Astrocyte (in vitro differentiated cells and primary cell): ENCODE measurements at regions not wholly inside any gene's neighbourhood (a gene's known extent, or its start where the extent isn't known, plus 50 kb on each side); places are given as distances from the start of the nearest gene placed in this dataset.

Source experiments
- EZH2 ChIP-seq: IDR thresholded peaks from 2 replicates; pipeline ENCODE4 v1.6.1; 2012; ENCODE audit warnings: mild to moderate bottlenecking, low read length, inconsistent platforms; ENCODE audit not compliant: insufficient read depth
- TF ChIP-seq, protein P1 (sequence below): IDR thresholded peaks from 2 replicates; pipeline ENCODE4 v1.5.1; 2011; ENCODE audit warnings: low read depth, mild to moderate bottlenecking, inconsistent platforms, low read length, moderate library complexity; ENCODE audit not compliant: insufficient read depth

DNA sequence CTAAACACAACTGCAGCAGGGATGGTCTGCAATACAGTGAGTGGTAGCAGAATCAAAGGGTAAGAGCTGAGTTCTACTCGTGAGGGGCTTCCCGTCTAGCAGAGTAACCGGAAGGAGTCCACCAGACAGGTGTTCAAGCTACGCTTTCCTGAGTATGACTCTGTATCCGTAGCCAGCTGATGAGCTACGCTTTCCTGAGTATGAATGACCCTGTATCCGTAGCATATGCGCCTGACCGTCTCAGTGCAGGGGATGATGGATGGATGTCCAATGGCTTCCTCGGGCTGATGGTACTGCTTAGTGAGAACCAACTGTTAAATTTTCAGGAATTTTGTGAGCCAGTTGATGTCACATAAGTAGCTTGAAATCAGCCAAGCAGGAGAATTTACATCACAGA is 244.1 kb upstream of the MYT1L start:
- TF ChIP-seq EZH2, result no peak
- TF ChIP-seq, protein P1, sequence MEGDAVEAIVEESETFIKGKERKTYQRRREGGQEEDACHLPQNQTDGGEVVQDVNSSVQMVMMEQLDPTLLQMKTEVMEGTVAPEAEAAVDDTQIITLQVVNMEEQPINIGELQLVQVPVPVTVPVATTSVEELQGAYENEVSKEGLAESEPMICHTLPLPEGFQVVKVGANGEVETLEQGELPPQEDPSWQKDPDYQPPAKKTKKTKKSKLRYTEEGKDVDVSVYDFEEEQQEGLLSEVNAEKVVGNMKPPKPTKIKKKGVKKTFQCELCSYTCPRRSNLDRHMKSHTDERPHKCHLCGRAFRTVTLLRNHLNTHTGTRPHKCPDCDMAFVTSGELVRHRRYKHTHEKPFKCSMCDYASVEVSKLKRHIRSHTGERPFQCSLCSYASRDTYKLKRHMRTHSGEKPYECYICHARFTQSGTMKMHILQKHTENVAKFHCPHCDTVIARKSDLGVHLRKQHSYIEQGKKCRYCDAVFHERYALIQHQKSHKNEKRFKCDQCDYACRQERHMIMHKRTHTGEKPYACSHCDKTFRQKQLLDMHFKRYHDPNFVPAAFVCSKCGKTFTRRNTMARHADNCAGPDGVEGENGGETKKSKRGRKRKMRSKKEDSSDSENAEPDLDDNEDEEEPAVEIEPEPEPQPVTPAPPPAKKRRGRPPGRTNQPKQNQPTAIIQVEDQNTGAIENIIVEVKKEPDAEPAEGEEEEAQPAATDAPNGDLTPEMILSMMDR, result no peak
